ENCODE measurements at regions not wholly inside any gene's neighbourhood (a gene's known extent, or its start where the extent isn't known, plus 50 kb on each side); places are given as distances from the start of the nearest gene placed in this dataset.
"Not testable (repeated sequence)": the region's sequence is repeated elsewhere in the genome, so short reads cannot be mapped to it uniquely, and the experiment has no call there.

GRCh38 chr2:101645886-101646285 lies 51.6 kb upstream of the MAP4K4 start:
- intact Hi-C loops (cut with DNase I); DNase-seq: not testable (repeated sequence)

GRCh38 chr2:101644842-101645383 lies 52.6 kb upstream of the MAP4K4 start:
- DNase-seq, result no peak
- intact Hi-C loops (cut with DNase I), result no loop called here

- intact Hi-C loops (cut with DNase I), result no loop called here
These were observed 54.4 kb upstream of the MAP4K4 start for GRCh38 chr2:101643004-101643524.

GRCh38 chr2:101638817-101639605 lies 58.5 kb upstream of the MAP4K4 start:
- DNase-seq, result peak in 1 of 10 donors; percentile 32
- intact Hi-C loops (cut with DNase I), result no loop called here

More at GRCh38 chr2:101643004-101643524, 54.4 kb upstream of the MAP4K4 start:
- DNase-seq, result no peak

- intact Hi-C loops (cut with DNase I), result no loop called here
- DNase-seq, result no peak
These were observed 59.3 kb upstream of the MAP4K4 start for GRCh38 chr2:101638181-101638711.

- DNase-seq, result no peak
- intact Hi-C loops (cut with DNase I), result no loop called here
These were observed 67.1 kb upstream of the MAP4K4 start for GRCh38 chr2:101630224-101630949.

GRCh38 chr2:101628030-101628392 lies 69.5 kb upstream of the MAP4K4 start:
- intact Hi-C loops (cut with DNase I), result no loop called here
- DNase-seq, result no peak

- DNase-seq, result peak in 1 of 10 donors; percentile 28
- intact Hi-C loops (cut with DNase I), result no loop called here
These were observed 70.0 kb upstream of the MAP4K4 start for GRCh38 chr2:101627285-101628029.

- intact Hi-C loops (cut with DNase I), result not testable (repeated sequence)
These were observed 71.7 kb upstream of the MAP4K4 start for GRCh38 chr2:101625814-101626213.

GRCh38 chr2:101625387-101625786 lies 72.1 kb upstream of the MAP4K4 start:
- DNase-seq, result no peak
- intact Hi-C loops (cut with DNase I), result no loop called here

More at GRCh38 chr2:101625814-101626213, 71.7 kb upstream of the MAP4K4 start:
- DNase-seq, result not testable (repeated sequence)

GRCh38 chr2:101624706-101625332 lies 72.7 kb upstream of the MAP4K4 start:
- no peak for DNase-seq
- intact Hi-C loops (cut with DNase I), result no loop called here

GRCh38 chr2:101623031-101623521 lies 74.4 kb upstream of the MAP4K4 start:
- DNase-seq, result no peak
- intact Hi-C loops (cut with DNase I), result no loop called here

GRCh38 chr2:101622210-101623030 lies 75.1 kb upstream of the MAP4K4 start:
- DNase-seq, result no peak
- intact Hi-C loops (cut with DNase I), result no loop called here

- no peak for DNase-seq
- intact Hi-C loops (cut with DNase I), result loop anchor here (10.0 kb wide), 1 partner anchor 76 kb away; the partner anchor contains the start of gene MAP4K4
These were observed 78.3 kb upstream of the MAP4K4 start for GRCh38 chr2:101619191-101619591.

- DNase-seq, result no peak
- intact Hi-C loops (cut with DNase I), result loop anchor here (10.0 kb wide), 1 partner anchor 77 kb away; the partner anchor contains the start of gene MAP4K4
These were observed 79.7 kb upstream of the MAP4K4 start for GRCh38 chr2:101617796-101618195.

- no peak for DNase-seq
- intact Hi-C loops (cut with DNase I), result loop anchor here (10.0 kb wide), 1 partner anchor 78 kb away; the partner anchor contains the start of gene MAP4K4
These were observed 80.3 kb upstream of the MAP4K4 start for GRCh38 chr2:101617188-101617587.

GRCh38 chr2:101614127-101614759 lies 83.3 kb upstream of the MAP4K4 start:
- intact Hi-C loops (cut with DNase I), result loop anchor here (10.0 kb wide), 1 partner anchor 81 kb away; the partner anchor contains the start of gene MAP4K4
- DNase-seq, result no peak

Data from posterior cingulate gyrus (tissue), 11 donors.